Activated CD4-positive, alpha-beta T cell treated with anti-CD3 and anti-CD28 coated beads, Interleukin-10, Interleukin-2, amounts not matched to agents 100 ng/mL and 50 ng/mL, durations not matched to agents 16 hours and 8 hours (primary cell): ENCODE measurements at regions not wholly inside any gene's neighbourhood (a gene's known extent, or its start where the extent isn't known, plus 50 kb on each side); places are given as distances from the start of the nearest gene placed in this dataset.

Source experiments
- DNase-seq: peaks from one replicate; pipeline ENCODE4 v3.0.0-alpha.2; 2020

GRCh38 chr6:169079650-169080049 lies 174.0 kb downstream of the THBS2 start:
- no peak for DNase-seq

GRCh38 chr6:169078399-169079145 lies 175.1 kb downstream of the THBS2 start:
- no peak for DNase-seq

- DNase-seq = no peak
Observed at GRCh38 chr6:169075915-169076654, 177.6 kb downstream of the THBS2 start.

DNA sequence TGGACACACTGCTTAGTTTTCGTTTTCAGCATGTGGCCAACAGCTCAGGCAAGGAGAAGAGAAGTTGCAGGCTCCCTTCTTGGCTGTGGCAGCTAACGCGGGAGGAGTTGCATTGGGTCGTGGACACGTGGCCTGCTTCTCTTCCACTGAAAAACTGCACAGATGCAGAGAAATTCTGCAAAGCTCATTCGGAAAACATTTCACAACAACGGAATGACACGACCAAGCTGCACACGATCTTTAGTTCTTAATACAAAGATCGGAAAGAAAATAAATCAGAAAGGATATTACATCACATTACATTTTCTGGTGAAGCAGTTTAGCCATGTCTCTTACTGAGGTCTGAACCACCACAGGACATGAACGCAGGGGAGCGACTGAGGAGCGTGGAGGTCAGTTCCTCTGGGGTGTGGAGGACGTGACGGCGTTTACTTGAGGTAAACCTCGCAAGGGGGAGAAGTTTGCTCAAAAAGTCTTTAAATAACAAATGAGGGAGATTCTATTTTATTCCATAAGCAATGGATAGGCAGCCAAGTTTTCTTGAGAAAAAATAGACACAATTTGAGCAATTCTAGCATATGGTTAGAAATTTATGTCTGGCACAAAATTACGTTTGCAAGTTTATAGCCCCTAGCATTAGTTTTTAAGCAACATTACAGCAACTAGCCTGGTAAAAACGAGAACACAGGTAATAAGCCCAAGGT lies 178.3 kb downstream of the THBS2 start:
- no peak for DNase-seq

DNA sequence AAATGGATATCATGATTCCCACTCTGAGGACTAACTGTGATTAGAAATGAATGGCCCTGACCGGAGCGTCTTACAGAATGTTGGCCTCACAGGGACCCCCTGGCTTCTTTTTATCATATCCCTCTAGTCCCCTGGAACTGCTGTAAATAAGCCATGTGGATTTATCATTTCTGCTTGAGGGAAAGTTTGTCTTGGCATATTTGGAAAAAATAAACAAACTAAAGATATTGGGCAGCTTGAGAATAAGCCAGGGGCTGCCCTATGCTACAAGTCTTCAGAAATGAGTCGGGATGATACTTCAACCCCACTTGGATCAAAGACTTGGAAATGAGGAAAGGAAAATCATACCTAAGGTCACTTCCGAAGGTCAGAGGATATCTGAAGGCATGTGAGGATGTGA lies 179.1 kb downstream of the THBS2 start:
- DNase-seq = no peak

DNA sequence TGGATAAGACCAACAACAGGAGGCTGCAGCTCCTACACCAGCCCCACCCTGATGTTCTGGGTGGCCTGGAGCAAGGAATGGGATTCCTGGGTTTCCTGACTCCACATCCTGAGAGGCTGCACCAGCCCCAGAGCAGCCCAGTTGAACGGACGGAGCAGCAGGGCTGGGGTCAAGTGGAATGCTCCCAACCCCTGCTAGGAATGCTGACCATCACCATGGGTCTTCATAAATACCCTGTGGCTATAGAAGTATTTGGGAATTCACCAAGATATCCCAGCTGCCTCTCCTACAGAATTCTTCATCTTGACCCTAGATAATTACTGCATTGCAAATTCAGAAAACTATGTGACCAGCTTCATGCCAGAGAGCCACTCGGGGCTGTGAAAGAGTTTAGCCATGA lies 180.3 kb downstream of the THBS2 start:
- DNase-seq = no peak

DNA sequence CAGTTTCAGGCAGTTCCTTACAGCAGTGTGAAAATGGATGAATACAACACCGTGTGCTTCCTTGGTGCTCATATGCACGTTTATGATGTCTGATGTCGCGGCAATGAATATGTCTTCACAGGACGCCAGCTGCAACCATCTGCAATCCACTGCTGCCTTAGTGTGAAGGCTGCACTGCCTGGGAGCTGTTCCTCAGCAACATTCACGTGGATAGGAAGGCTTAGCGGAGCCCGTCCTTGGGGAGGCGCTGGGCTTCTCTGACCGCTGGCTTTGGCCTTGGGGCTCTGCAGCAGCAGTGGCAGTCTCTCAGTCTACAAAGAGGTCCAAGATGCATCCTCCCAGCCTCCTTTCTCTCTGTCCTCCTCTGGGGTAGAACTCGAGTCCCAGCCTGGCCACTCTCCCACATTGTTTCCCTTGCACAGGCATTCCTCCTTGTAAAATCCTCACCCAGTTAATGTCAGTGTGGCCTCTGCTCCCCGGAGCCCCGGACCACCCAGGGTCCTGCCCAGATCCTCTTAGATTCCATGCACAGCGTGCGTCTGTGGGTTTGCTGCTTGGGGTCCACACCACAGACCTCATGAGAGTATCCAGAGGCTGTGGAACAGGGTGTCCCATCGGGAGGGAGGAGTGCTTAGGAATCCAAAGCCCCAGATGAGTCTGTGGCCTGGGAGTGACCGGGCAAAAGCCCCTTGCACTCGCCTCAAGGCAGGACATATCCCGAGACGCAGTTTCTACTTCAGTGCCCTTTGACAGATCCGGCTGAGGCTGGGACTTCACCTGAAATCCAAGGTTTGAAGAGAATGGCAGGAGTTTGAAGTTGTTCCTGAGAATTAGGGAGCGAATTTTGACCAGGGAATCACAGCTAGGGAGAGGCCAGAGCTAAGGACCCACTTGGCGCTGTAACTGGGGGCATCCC lies 181.3 kb downstream of the THBS2 start:
- DNase-seq = no peak

- DNase-seq = no peak
Observed at GRCh38 chr6:169071394-169071793, 182.3 kb downstream of the THBS2 start.

DNA sequence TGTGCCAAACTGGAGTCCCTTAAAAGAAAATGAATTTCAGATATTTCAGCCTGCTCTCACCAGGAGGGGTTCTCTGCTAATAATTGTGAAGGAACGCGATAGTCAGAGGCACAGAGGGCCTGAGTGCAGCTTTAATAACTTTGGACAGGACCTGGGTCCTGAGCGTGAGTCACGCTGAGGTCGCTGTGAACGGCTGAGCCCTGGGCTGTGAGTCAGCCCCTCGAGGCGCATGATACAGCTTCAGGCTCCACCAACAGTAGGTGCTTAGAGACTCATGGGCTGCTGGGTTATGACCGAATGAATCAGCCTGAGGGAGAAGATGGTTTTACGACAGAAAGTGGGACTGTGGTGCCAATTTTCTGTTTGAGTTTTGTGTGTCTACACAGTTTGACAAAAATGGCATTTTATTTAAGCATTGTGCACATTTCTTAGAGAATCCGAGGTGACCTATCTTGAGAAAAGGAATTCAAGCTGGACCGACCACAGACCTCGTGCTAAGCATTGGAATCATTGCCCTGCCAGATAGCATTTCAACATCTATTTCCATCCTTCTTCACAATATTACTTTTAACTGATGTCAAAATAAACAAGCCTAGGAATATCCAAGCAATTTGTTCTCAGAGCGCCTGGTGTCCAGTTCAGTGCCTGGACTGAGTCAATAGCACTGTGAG lies 183.0 kb downstream of the THBS2 start:
- no peak for DNase-seq

DNA sequence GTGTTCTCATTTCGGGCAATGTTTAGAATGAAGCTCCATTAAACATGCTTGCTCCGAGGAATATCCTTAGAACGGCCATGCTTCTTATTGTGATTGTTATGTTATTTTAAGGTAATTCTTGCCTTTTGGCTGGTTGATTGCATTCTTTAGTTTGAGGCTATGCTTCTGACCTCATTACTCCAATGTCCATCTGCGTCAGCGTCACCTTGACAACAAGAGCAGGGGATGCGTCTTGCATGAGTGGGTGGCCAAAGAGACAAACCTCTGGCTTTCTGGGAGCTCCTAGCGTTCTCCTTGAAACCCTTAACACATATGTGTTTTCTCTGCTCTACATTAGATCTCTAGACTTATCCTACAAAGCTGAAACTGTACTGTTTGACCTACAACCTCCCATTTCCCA lies 184.3 kb downstream of the THBS2 start:
- DNase-seq = no peak

- DNase-seq = no peak
Observed at GRCh38 chr6:169064194-169064593, 189.5 kb downstream of the THBS2 start.

DNA sequence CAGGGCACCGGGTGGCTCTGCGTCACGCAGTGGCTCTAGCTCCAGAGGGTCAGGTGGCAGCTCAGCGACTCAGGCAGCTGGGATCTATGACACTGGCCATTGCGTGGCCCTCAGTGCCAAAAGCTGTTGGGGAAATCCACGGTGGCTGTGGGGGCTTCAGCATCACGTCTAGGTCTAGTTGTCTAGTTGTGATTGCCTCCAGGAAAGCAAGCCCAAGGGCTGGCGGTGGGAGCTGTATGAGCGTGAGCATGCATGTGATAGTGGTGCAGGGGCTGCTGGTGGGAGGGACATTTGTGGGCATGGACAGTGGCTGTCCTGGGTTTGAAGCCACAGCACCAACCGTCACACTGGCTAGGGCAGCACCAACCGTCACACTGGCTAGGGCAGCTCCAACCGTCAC lies 191.4 kb downstream of the THBS2 start:
- no peak for DNase-seq

GRCh38 chr6:169058634-169059033 lies 195.0 kb downstream of the THBS2 start:
- no peak for DNase-seq

DNA sequence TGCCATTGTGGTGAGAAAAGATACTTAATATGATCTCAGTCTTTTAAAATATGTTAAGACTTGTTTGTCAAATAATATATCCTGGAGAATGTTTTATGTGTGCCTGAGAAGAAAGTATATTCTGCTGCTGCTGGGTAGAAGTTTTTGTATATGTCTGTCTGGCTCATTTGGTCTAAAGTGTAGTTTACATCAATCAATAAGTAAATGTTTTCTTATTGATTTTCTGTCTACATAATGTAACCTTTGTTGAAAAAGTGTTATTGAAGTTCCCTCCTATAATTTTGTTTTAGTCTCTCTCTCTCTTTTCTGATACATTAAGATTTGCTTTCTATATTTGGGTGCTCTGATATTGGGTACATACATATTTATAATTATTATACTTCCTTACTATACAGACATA lies 201.2 kb downstream of the THBS2 start:
- DNase-seq = no peak

GRCh38 chr6:169051371-169051770 lies 202.3 kb downstream of the THBS2 start:
- DNase-seq = no peak

DNA sequence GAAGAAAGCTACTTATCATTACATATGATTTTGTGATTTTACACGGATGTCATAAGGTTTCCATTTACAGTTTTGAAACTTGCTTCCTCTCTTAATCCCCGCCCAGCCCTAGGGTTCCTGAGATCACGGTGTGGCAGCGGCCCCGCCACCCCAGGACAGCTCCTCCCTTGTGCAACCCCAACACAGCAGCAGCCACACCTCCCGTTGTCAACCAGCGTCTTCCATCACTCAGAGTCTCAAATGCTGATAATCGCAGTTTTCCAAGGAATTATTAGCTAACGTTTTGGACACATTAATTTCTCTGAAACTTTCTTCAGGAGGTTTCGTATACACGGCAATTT lies 204.8 kb downstream of the THBS2 start:
- DNase-seq = no peak

GRCh38 chr6:169048185-169048864 lies 205.3 kb downstream of the THBS2 start:
- no peak for DNase-seq

GRCh38 chr6:169047345-169047744 lies 206.3 kb downstream of the THBS2 start:
- DNase-seq = no peak

GRCh38 chr6:169046483-169047192 lies 207.0 kb downstream of the THBS2 start:
- DNase-seq = no peak

GRCh38 chr6:169046021-169046420 lies 207.6 kb downstream of the THBS2 start:
- DNase-seq = no peak

- no peak for DNase-seq
Observed at GRCh38 chr6:169045486-169045885, 208.2 kb downstream of the THBS2 start.
